ENCODE measurements at regions not wholly inside any gene's neighbourhood (a gene's known extent, or its start where the extent isn't known, plus 50 kb on each side); places are given as distances from the start of the nearest gene placed in this dataset.

- TF ChIP-seq POLR2AphosphoS5 (IDR thresholded peaks at IDR 0.05; ENCODE audit: low read depth, low read length) = no peak
- no peak for TF ChIP-seq POLR2A (IDR thresholded peaks at IDR 0.05; ENCODE audit: low read depth, low read length)
- no peak for TF ChIP-seq TAF1 (IDR thresholded peaks at IDR 0.05; ENCODE audit: borderline replicate concordance, low read depth, low read length)
- DNase-seq (ENCODE audit: insufficient read length) = no peak
- no peak for FAIRE-seq
Measured at GRCh38 chr14:81811705-81812269, 278.1 kb upstream of the SEL1L start.

GRCh38 chr14:81818271-81818670, 284.6 kb upstream of the SEL1L start:
- no peak for TF ChIP-seq POLR2A (IDR thresholded peaks at IDR 0.05; ENCODE audit: low read depth, low read length)
- no peak for TF ChIP-seq POLR2AphosphoS5 (IDR thresholded peaks at IDR 0.05; ENCODE audit: low read depth, low read length)
- no peak for TF ChIP-seq TAF1 (IDR thresholded peaks at IDR 0.05; ENCODE audit: borderline replicate concordance, low read depth, low read length)
- DNase-seq (ENCODE audit: insufficient read length) = no peak
- no peak for FAIRE-seq

DNA sequence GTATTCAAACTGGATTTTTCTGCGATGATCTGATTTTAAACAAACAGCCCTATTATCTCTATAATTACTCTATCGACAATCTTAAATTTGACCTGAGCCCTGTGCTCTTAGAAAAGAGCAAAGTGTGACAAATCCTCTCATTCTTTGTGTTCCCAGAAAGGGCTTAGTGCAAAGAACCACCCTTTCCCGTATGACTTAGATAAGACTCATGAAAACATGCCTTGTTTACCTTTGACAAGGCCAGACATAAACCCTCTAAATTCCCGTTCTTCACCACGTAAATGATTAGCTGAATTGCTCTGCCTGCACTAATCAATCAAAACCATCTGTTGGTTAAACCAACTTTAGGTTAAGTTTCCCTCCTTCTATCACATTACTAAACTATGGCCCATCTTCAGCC, 285.7 kb upstream of the SEL1L start:
- FAIRE-seq = no peak
- TF ChIP-seq TAF1 (IDR thresholded peaks at IDR 0.05; ENCODE audit: borderline replicate concordance, low read depth, low read length) (no peak), POLR2AphosphoS5 (IDR thresholded peaks at IDR 0.05; ENCODE audit: low read depth, low read length) (no peak), POLR2A (IDR thresholded peaks at IDR 0.05; ENCODE audit: low read depth, low read length) (no peak)
- DNase-seq (ENCODE audit: insufficient read length) = no peak

DNA sequence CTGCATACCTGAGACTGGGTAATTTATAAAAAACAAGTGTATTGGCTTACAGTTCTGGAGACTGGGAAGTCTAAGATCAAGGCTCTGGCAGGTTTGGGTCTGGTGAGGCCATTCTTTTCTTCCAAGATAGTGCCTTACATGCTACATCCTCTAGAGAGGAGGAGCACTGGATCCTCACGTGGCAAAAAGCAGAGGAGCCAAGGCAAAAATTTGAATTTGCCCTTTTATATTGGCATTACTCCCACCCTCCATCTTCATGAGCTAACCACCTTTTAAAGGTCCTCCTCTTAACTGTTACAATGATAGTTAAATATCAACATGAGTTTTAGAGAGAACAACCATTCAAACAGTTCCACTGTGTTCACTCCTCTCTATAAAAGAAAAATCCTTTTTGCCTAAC, 286.3 kb upstream of the SEL1L start:
- TF ChIP-seq TAF1 (IDR thresholded peaks at IDR 0.05; ENCODE audit: borderline replicate concordance, low read depth, low read length) (no peak), POLR2A (IDR thresholded peaks at IDR 0.05; ENCODE audit: low read depth, low read length) (no peak), POLR2AphosphoS5 (IDR thresholded peaks at IDR 0.05; ENCODE audit: low read depth, low read length) (no peak)
- FAIRE-seq (no peak), DNase-seq (ENCODE audit: insufficient read length) (no peak)

DNA sequence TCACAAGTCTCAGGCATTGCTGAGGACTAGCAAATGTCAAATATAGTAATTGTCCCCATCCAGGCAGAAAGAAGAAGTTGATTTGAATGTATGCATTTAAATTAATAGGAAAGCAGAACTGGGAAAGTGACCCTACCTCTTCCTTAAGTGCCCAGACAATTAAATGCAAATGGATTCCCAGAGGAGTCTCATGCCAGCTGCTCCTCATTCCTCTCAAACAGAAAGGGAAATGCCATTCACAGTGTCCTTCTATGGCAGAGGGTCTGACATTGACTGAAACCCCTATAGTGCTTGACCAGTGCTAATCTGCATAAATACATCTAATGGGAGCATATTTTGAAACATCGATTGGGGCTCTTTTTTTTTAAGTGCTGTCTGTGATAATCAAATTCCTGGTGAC, 292.4 kb upstream of the SEL1L start:
- no peak for TF ChIP-seq POLR2A (IDR thresholded peaks at IDR 0.05; ENCODE audit: low read depth, low read length)
- no peak for TF ChIP-seq TAF1 (IDR thresholded peaks at IDR 0.05; ENCODE audit: borderline replicate concordance, low read depth, low read length)
- no peak for TF ChIP-seq POLR2AphosphoS5 (IDR thresholded peaks at IDR 0.05; ENCODE audit: low read depth, low read length)
- DNase-seq (ENCODE audit: insufficient read length) (no peak), FAIRE-seq (no peak)

DNA sequence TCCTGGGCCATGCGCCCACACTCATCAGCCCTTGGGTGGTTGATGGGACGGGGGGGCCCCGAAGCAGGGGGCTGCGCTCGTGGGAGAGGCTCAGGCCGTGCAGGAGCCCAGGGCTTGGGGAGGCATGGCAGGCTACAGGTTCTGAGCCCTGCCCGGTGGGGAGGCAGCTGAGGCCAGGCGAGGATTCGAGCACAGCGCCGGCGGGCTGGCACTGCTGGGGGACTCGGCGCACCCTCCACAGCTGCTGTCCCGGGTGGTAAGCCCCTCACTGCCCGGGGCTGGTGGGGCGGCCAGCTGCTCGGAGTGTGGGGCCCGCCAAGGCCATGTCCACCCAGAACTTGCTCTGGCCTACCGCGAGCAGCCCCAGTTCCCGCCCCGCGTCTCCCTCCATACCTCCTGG, 295.8 kb upstream of the SEL1L start:
- no peak for DNase-seq (ENCODE audit: insufficient read length)
- TF ChIP-seq POLR2AphosphoS5 (IDR thresholded peaks at IDR 0.05; ENCODE audit: low read depth, low read length) (no peak), TAF1 (IDR thresholded peaks at IDR 0.05; ENCODE audit: borderline replicate concordance, low read depth, low read length) (no peak), POLR2A (IDR thresholded peaks at IDR 0.05; ENCODE audit: low read depth, low read length) (no peak)
- no peak for FAIRE-seq

DNA sequence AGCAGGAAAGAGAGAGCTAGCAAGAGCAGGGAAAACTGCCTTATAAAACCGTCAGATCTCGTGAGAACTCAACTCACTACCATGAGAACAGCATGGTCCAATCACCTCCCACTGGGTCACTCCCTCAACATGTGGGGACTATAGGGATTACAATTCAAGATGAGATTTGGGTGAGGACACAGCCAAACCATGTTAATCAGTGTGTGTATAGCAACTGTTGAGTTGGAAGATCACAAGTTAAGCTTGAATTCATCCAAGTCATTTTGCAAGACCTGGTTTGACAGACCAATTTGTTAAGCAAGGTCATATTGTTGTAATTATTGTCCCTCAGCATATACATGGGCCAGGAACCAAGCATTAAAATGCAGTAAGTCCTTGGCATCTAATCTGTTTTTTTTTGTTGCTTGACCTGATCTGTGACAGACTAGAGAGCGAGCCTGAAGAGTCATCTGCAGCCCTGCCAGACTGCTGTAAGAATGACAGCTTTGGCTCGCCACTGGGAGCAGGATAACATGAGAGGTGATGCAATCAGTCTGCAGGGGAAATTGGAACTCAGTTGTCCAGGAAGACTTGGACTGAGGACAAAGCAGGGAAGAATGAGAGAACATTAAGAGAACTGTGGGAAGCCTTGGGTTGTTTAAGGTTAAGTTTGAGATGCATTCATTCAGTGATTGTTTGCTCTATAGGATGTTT, 297.6 kb upstream of the SEL1L start:
- TF ChIP-seq POLR2AphosphoS5 (IDR thresholded peaks at IDR 0.05; ENCODE audit: low read depth, low read length) = no peak
- no peak for TF ChIP-seq POLR2A (IDR thresholded peaks at IDR 0.05; ENCODE audit: low read depth, low read length)
- no peak for TF ChIP-seq TAF1 (IDR thresholded peaks at IDR 0.05; ENCODE audit: borderline replicate concordance, low read depth, low read length)
- no peak for FAIRE-seq

DNA sequence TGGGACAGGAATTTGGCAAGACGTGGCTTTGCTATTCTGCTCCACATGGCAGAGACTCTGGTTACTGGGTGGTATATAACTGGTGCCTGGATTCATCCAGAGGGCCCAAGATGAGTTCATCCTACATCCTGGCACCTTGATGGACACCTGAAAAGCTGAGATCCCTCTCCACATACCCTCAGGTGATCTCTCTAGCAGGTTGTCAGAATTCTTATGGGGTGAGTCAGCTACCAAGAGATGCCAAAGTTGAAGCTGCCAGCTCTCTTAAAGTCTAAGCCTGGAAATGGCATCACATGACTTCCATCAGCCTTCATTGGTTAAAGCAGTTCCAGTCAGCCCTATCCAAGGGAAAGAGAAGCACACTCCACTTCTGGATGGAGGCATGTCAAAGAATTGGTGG, 300.7 kb upstream of the SEL1L start:
- TF ChIP-seq POLR2A (IDR thresholded peaks at IDR 0.05; ENCODE audit: low read depth, low read length) (no peak), TAF1 (IDR thresholded peaks at IDR 0.05; ENCODE audit: borderline replicate concordance, low read depth, low read length) (no peak), POLR2AphosphoS5 (IDR thresholded peaks at IDR 0.05; ENCODE audit: low read depth, low read length) (no peak)
- no peak for FAIRE-seq
- no peak for DNase-seq (ENCODE audit: insufficient read length)

More for the DNA sequence above, 297.6 kb upstream of the SEL1L start:
- no peak for DNase-seq (ENCODE audit: insufficient read length)

DNA sequence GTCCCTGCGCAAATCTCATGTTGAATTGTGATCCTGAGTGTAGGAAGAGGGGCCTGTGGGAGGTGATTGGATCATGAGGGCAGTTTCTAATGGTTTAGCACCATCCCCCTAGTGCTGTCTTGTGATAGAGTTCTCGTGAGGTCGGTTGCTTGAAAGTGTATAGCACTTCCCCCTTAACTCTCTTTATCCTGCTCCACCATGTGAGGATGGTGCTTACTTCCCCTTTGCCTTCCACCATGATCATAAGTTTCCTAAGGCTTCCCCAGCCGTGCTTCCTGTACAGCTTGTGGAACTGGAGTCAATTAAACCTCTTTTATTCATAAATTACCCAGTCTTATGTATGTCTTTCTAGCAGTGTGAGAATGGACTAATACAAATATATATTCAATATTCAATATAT, 303.7 kb upstream of the SEL1L start:
- no peak for TF ChIP-seq TAF1 (IDR thresholded peaks at IDR 0.05; ENCODE audit: borderline replicate concordance, low read depth, low read length)
- TF ChIP-seq POLR2A (IDR thresholded peaks at IDR 0.05; ENCODE audit: low read depth, low read length) = no peak
- no peak for TF ChIP-seq POLR2AphosphoS5 (IDR thresholded peaks at IDR 0.05; ENCODE audit: low read depth, low read length)
- FAIRE-seq = no peak
- no peak for DNase-seq (ENCODE audit: insufficient read length)

DNA sequence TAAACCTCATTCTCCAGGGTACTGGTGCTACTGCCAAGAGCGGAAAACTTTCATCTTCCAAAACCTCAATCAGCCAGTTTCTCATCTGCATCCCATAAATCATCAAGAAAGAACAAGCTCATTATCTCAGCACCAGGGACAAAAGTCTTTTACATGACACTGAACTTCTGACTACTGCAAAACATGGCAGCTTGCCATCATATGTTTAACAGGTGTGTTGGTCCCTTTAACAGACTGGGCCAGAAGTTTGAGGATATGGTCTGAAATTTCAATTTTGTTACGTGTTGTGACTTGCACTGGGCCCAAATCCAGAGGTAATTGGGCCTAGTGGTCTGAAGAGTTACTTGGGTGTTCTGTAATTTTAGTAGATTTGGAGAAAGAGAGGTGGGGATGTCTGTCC, 305.4 kb upstream of the SEL1L start:
- FAIRE-seq (no peak), DNase-seq (ENCODE audit: insufficient read length) (no peak)

DNA sequence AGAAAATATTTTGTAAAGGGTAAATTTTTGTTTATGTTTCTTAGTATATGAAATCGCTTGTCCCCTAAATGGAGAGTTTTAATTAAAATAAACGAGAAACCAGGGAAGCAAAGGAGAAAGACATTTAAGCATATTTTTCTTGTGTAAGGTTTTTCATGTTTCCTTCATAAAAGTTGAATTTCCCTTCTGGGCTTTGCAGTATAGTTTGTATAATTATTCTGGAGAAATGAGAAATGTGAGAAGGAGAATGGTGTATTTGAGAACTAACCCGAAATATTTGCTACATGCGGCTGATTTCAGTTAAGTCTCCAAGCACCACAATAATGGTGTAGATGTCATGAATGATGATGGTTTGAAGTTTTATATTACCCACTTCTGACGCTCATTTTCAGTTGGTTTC, 307.7 kb upstream of the SEL1L start:
- no peak for FAIRE-seq
- TF ChIP-seq TAF1 (IDR thresholded peaks at IDR 0.05; ENCODE audit: borderline replicate concordance, low read depth, low read length) (no peak), POLR2A (IDR thresholded peaks at IDR 0.05; ENCODE audit: low read depth, low read length) (no peak), POLR2AphosphoS5 (IDR thresholded peaks at IDR 0.05; ENCODE audit: low read depth, low read length) (no peak)

More for the DNA sequence above, 305.4 kb upstream of the SEL1L start:
- no peak for TF ChIP-seq TAF1 (IDR thresholded peaks at IDR 0.05; ENCODE audit: borderline replicate concordance, low read depth, low read length)
- no peak for TF ChIP-seq POLR2AphosphoS5 (IDR thresholded peaks at IDR 0.05; ENCODE audit: low read depth, low read length)
- no peak for TF ChIP-seq POLR2A (IDR thresholded peaks at IDR 0.05; ENCODE audit: low read depth, low read length)

GRCh38 chr14:81849714-81850113, 316.1 kb upstream of the SEL1L start:
- TF ChIP-seq POLR2AphosphoS5 (IDR thresholded peaks at IDR 0.05; ENCODE audit: low read depth, low read length) (no peak), POLR2A (IDR thresholded peaks at IDR 0.05; ENCODE audit: low read depth, low read length) (no peak), TAF1 (IDR thresholded peaks at IDR 0.05; ENCODE audit: borderline replicate concordance, low read depth, low read length) (no peak)
- no peak for DNase-seq (ENCODE audit: insufficient read length)
- no peak for FAIRE-seq

More for the DNA sequence above, 307.7 kb upstream of the SEL1L start:
- no peak for DNase-seq (ENCODE audit: insufficient read length)
